GM10266 (cell line): ENCODE measurements at regions not wholly inside any gene's neighbourhood (a gene's known extent, or its start where the extent isn't known, plus 50 kb on each side); places are given as distances from the start of the nearest gene placed in this dataset.

ENCODE experiments used
- DNase-seq: peaks from one replicate; pipeline ENCODE4 v3.0.0; 2012; ENCODE audit errors: extremely low spot score
- TF ChIP-seq, protein P1 (sequence below): IDR thresholded peaks from 2 replicates; pipeline ENCODE4 v1.5.1; 2012; ENCODE audit warnings: mild to moderate bottlenecking, low read depth; ENCODE audit not compliant: control insufficient read depth, insufficient read depth; ENCODE audit errors: missing control alignments

DNA sequence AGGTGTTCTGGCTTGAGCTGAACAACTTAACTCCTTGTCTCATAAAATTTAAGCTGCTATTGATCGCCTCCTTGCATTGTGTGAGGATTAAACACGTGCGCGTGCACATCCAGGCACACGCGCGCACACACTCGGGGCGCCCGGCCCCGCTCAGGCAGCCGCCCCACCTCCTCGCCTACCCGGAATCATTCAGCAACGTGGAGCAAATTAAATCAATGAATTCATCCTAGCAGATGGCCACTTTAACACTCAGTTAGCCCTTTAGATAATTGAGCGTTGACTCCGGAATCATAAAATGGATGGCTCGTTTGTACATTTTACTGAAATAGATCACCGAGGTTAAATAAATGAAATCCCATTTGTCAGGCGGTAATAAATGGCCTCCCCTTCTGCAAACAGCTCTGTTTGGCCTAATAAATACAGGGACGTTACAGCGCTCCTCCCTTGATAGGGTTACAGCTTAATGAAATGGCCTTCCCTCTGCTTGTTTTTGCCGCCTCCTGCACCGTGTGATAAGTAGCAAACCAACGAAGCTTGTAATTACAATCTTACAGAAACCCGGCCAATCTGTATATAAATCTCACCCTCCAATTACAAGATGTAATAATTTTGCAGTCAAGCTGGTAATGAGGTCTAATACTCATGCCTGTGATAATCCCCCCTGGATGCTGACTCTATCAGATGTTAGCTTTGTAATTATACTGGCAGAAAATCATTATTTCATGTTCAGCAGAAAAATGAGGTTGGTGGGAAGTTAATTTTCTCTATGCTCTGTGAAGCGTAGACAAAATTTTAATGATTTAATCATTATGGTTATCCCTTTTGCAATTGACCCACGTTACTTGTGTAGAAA, 229.7 kb upstream of the IRX4 start:
- no peak for DNase-seq
- TF ChIP-seq, protein P1, sequence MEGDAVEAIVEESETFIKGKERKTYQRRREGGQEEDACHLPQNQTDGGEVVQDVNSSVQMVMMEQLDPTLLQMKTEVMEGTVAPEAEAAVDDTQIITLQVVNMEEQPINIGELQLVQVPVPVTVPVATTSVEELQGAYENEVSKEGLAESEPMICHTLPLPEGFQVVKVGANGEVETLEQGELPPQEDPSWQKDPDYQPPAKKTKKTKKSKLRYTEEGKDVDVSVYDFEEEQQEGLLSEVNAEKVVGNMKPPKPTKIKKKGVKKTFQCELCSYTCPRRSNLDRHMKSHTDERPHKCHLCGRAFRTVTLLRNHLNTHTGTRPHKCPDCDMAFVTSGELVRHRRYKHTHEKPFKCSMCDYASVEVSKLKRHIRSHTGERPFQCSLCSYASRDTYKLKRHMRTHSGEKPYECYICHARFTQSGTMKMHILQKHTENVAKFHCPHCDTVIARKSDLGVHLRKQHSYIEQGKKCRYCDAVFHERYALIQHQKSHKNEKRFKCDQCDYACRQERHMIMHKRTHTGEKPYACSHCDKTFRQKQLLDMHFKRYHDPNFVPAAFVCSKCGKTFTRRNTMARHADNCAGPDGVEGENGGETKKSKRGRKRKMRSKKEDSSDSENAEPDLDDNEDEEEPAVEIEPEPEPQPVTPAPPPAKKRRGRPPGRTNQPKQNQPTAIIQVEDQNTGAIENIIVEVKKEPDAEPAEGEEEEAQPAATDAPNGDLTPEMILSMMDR: no peak

DNA sequence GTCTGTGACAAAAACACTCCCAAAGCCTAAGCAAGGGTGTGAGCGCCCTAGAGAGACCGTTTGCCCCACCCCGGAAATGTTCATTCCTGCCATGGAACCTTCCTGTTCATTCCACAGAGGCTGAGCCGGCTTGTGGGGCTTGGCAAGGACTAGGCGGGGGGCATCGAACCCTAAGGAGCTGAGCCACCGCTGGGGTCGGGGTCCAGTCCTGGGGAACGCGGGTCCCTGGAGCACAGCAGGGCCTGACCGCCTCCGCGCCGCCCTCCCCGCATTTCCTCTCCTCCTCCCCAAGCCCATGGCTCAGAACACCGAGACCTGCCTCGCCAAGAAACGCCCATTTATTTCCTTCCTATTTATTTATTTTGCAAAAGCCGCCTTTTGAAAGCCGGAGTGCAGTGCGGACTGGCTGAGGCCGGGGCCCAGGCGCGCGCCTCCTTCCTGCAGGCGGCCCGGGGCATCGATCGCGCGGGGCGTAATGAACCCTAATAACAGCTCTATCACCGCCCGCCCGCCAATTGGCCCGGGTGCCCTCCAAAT, 228.9 kb upstream of the IRX4 start:
- TF ChIP-seq, protein P1: no peak
- no peak for DNase-seq

DNA sequence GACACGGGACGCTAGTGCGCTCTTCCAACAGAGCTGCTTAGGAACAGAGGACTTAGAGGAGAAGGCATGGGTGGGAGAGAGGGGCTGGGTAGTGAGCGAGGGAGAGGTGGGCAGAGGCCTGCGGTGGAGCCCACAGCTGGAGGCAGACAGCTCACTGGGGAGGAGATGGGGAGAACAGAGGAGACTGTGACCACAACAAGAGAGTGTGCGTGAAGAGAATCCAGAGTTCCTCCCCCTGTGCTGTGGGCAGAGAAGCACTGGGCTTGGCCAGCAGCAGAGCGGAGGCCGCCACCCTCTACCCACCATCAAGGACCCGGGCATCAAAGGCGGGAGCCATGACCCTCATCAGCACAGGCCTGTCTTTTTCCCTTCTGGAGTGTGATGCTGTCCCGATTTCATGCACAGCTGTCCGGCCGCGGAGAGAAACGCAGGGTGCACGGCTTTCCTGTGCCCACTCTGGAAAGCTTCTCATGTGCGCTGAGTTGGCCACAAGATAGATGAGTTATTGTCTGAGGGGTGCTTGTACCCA, 228.3 kb upstream of the IRX4 start:
- no peak for DNase-seq
- TF ChIP-seq, protein P1: no peak

DNA sequence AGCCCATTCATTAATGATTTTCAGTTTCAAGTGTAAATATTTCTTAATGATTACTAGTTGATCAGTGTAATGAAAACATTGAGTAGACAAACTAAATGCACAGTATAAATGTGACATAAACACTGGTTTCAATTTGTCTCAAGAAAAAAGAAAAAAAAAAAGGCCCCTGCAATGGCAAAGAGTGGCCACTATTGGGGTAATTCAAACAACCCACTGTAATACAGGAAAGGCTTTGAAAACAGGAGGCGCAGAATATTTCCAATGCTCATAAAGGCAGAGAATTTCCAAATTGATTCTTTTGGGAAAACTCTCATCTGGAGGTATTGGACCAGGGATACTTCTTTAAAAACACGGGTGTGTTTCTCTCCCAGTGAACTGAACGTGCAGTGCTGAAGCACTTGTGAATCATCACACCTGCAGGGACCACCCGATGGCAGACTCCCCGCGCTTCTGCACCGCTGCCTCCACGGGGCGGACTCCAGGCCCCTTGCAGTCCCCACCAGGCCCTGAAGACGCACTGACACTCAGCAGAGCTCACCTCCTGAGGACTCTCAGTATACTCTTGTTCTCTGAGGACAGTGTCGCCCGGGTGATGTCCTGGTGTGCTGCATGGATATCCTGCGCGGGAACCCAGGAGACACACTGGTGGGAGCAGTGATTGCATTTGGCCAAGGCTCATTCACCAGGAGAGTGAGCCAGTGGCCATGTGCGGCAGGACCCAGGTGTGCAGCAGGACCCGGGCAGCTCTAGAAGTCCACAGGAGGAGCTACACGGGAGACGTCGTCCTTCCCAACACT, 227.6 kb upstream of the IRX4 start:
- TF ChIP-seq, protein P1: no peak

DNA sequence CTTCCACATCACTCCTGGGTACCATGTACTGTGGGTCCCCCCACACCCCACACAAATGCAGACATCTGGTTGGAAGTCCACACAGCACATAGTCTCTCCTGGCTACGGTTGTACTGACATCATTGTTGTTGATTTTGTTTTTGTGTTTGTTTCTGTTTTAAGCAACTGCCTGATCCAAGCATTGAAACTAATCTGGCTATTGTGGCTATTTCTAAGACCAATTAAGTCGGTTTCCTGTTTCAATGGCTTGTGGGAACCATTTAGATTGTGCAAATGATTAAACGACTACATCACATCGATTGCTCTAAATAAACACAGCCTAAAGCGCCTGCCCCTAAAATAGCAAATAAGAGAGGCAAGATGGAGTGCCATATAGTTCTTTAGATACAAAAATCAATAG, 226.8 kb upstream of the IRX4 start:
- TF ChIP-seq, protein P1: no peak

More for the DNA sequence above, 227.6 kb upstream of the IRX4 start:
- no peak for DNase-seq

DNA sequence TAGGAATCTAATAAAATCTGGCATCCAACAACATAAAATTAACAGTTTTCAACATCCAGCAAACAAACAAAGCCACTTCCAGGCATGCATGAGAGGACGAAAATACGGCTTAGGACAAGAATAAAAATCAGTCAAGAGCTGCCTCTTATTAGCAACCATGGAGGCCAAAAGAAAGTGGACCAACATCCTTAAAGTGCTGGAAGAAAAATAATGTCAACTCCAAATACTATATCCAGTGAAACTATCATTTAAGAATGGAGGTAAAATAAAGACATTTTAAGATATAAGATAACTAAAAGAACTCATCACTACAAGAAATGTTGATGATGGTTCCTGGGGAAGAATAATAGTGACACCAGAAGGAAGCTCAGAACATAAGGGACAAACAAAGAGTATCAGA, 224.0 kb upstream of the IRX4 start:
- no peak for DNase-seq
- TF ChIP-seq, protein P1: no peak

More for the DNA sequence above, 226.8 kb upstream of the IRX4 start:
- no peak for DNase-seq

DNA sequence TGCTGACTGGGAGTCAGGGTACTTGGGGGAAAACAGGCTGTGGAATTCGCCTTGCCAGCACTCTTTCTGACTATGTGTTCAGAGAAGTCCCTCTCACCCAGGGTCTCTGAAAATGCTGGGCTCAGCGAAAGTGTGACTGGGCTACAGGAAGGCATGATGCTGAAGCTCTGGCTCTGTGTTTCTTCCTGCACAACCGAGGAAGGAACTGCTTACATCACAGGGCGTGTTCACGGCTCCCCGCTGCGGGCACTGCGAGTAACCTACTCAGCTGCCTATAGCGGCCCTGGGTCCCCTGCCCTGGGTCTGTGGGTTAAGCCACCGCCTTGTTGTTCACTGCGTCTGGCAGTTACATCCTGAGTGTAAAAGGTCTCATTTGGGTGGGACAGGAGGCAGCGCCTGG, 222.4 kb upstream of the IRX4 start:
- no peak for DNase-seq
- TF ChIP-seq, protein P1: no peak
